GM12874 (cell line): ENCODE measurements at regions not wholly inside any gene's neighbourhood (a gene's known extent, or its start where the extent isn't known, plus 50 kb on each side); places are given as distances from the start of the nearest gene placed in this dataset.

Experiments used
- CTCF ChIP-seq: IDR thresholded peaks from 2 replicates; pipeline ENCODE4 v1.5.1; 2011; ENCODE audit warnings: low read depth, mild to moderate bottlenecking, control low read depth, low read length, moderate library complexity; ENCODE audit not compliant: insufficient read depth

GRCh38 chr9:106723926-106724325, 139.0 kb upstream of the ZNF462 start:
- no peak for TF ChIP-seq CTCF

DNA sequence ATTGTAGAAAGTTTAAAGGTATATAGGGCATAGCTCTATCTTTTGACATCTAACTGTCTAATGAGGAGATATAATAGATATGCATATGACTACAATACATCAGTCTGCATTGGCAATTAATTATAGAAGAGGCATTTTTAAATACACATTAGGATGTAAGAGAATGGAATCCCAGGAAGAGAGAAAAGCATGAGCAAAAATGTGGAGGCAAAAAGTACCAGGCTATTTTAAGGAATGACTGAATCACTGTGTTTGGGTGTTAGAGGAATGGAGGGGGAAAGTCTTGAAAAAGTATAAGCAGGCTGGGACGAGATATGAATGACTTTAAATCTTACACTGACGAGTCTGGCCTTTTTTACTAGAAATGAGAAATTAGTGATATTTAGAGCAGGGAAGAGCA, 138.4 kb upstream of the ZNF462 start:
- no peak for TF ChIP-seq CTCF

DNA sequence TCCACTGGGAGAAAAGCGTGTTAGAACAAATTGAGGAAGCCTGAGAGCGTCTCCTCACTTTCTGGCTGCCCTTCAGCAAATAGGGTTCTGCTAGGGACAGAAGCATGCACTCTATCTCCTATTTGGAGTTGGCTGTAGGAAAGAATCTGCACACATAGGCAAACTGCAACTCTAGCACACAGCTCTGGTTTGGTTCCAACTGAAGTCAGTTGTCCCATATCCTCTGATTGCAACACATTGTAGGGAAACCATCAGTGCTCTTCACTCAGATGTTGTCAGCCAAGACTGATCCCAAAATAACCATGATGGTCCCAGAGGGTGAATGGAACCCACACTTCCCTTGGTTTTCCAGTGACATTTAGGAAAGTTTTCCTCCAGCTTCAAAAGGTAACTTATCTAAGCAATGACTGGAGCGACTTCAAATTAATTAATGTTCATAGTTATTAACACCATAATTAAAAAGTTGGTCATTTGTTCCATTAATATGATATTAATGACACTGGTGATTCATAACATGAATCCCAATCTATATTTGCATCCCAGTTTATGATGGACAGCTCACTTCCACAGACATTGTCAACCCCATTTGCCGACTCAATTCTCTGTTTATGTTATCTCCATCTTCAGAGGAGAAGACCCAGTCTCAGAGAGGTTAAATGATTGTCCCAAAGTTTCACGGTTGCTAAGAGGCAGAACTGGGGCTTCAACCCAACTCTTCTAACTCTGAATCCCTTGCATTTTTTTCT, 136.7 kb upstream of the ZNF462 start:
- no peak for TF ChIP-seq CTCF

DNA sequence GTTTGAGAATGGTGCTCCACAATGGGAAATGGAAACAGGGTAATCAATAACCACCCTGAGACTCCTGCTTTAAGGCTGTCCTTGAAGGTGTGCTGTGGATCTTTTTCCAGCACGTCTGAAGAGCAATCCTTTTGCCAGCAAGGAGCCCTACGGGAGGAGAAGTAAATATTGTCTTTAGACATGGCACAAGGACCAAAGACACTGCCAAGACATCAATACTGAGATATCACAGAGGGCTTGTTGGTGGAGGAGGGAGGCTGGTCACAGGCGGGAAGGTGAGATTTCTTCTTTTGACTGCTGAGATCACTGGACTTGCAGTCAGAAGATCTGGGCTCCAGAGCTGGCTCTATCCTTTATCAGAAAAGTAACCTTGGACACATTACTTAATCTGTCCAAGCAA, 135.0 kb upstream of the ZNF462 start:
- TF ChIP-seq CTCF, result no peak

DNA sequence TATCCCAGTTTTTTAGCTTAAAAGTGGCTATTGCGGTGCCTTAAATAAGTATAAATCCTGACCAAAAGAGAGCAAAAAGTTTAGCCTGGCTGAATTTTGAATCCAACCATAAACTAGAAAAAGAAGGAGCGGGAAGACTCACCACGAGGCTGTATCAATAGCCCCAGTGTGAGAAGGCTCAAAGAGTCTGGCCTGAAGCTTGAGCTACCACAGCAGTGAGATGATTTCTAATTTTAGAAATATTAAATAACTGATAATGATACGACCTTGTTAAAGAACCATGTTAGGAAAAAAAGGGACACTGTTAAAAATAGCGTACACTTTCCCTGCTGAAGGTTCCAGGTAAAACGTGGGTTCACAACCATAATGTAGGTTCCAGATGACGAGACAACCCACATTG, 134.1 kb upstream of the ZNF462 start:
- no peak for TF ChIP-seq CTCF

GRCh38 chr9:106731910-106732309, 131.1 kb upstream of the ZNF462 start:
- TF ChIP-seq CTCF, result no peak

- no peak for TF ChIP-seq CTCF
These were observed 129.1 kb upstream of the ZNF462 start for GRCh38 chr9:106733828-106734380.

- TF ChIP-seq CTCF, result no peak
These were observed 125.5 kb upstream of the ZNF462 start for GRCh38 chr9:106737516-106737915.
